Astrocyte of the spinal cord (primary cell): ENCODE measurements at regions not wholly inside any gene's neighbourhood (a gene's known extent, or its start where the extent isn't known, plus 50 kb on each side); places are given as distances from the start of the nearest gene placed in this dataset.
A peak's percentile ranks its signal among the peaks of the same experiment; 100 is the strongest.

Source experiments
- DNase-seq: peaks from one replicate; pipeline ENCODE4 v3.0.0; 2011; ENCODE audit warnings: low read depth, low spot score
- H3K4me3 ChIP-seq: 2 replicates; pipeline ENCODE4 v1.5.1; 2011; ENCODE audit warnings: low read depth, mild to moderate bottlenecking, low read length, moderate library complexity
- in situ Hi-C: cut with HindIII; loops from 2 replicates; pipeline ENCODE4 v1.10.0; 2017; ENCODE audit warnings: low sequenced_read_pairs
- TF ChIP-seq, protein P1 (sequence below): IDR thresholded peaks from 2 replicates; pipeline ENCODE4 v1.5.1; 2012; ENCODE audit warnings: low read depth, mild to moderate bottlenecking, low read length, inconsistent platforms

DNA sequence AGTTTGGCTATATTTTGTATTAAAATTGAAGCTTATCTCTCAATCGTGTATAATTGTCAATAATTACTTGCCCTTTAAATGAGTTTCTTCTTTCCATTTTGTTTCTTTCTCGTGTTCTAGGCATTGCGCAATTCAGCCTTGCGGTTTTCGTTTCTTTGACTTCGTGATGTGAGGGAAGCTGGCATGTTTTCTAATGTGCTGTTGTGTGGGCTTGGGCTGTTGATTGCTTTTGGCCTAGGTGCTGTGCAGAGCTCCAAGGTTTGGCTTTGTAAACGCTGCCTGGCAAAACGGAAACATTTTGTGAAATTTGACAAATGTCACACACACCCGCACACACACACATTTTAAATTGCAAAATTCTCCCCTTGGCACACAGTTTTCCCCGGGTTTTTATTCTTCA lies 242.6 kb upstream of the TCF4 start:
- TF ChIP-seq, protein P1, sequence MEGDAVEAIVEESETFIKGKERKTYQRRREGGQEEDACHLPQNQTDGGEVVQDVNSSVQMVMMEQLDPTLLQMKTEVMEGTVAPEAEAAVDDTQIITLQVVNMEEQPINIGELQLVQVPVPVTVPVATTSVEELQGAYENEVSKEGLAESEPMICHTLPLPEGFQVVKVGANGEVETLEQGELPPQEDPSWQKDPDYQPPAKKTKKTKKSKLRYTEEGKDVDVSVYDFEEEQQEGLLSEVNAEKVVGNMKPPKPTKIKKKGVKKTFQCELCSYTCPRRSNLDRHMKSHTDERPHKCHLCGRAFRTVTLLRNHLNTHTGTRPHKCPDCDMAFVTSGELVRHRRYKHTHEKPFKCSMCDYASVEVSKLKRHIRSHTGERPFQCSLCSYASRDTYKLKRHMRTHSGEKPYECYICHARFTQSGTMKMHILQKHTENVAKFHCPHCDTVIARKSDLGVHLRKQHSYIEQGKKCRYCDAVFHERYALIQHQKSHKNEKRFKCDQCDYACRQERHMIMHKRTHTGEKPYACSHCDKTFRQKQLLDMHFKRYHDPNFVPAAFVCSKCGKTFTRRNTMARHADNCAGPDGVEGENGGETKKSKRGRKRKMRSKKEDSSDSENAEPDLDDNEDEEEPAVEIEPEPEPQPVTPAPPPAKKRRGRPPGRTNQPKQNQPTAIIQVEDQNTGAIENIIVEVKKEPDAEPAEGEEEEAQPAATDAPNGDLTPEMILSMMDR, result no peak

DNA sequence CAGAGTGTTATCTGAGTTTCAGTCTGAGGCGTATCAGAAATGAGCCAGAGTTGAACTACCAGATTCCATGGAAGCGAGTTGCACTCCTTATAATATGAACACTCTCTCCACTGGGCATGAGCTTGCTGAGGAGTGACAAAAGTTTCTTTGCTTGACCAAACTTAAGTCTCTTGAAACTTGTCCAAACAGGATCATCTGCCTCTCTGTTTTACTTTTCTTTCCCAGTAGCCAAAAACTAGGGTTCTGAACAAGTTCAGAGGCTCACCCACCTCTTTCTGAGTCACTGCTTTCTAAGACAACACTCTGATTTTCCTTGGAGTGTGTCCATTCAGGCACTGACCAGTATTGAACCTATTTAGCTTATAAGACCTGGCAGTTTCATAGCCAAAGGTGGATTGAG lies 233.2 kb upstream of the TCF4 start:
- in situ Hi-C loops, result no loop called here
- peak; percentile 63 for DNase-seq
- TF ChIP-seq, protein P1, result no peak
- no peak overlapping the region for H3K4me3 ChIP-seq

More for the DNA sequence above, 242.6 kb upstream of the TCF4 start:
- in situ Hi-C loops, result no loop called here
- DNase-seq, result no peak
- no peak overlapping the region for H3K4me3 ChIP-seq

DNA sequence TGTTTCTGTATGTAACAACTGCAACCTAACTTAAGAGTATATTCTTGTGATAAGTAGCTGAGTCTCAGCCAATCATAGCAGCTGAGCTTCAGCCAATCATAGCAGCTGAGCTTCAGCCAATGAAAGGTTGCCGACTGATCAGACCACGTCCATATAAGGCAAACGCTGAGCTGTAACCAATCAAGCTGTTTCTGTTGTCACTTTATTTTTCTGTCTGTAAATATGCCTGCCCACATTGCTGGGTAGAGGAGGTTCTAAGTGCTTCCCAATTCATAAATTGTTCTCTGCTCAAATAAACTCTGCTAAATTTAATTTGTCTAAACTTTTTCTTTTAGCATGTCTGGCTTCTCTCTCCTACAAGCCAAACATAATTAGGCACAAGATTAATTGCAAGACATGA lies 231.5 kb upstream of the TCF4 start:
- in situ Hi-C loops, result no loop called here
- no peak overlapping the region for H3K4me3 ChIP-seq
- DNase-seq, result no peak
- TF ChIP-seq, protein P1, result no peak

DNA sequence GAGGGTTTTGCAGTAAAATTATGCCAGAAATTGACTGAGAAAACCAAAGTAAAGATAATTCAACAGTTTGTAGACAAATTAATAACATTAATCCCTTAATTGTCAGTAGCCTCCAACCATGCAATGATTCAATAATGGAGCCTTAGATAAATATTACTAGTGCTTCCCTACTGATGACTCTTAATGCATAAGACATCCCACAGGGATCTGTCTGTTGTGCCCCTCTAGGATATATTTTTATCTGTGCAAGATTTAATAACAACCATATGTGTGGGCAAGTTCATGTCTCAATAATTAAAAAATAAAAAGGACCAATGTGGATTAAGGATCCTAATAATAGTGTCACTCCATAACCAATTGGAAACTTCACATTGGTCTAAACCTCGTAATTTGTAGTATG lies 230.3 kb upstream of the TCF4 start:
- TF ChIP-seq, protein P1, result no peak
- in situ Hi-C loops, result no loop called here
- H3K4me3 ChIP-seq, result no peak overlapping the region
- DNase-seq, result no peak

DNA sequence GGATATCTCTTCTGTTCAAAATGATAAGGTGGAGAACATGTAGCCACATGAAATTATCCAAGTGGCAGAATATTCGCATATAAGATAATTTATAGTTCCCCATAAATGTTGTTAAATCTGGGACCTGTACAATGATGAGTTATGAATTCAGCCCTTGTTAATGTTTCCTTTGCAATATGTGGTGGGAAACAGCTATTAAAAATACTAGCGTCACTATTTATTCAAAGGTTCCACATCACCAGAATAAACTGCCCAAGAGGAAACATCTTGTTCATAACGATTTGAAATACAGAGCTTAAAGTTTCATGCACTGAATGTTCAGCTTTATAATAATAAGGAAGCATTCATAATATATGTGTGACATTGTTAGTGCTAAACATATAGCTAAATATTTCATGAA lies 223.9 kb upstream of the TCF4 start:
- no peak overlapping the region for H3K4me3 ChIP-seq
- in situ Hi-C loops, result no loop called here
- DNase-seq, result no peak
- TF ChIP-seq, protein P1, result no peak

DNA sequence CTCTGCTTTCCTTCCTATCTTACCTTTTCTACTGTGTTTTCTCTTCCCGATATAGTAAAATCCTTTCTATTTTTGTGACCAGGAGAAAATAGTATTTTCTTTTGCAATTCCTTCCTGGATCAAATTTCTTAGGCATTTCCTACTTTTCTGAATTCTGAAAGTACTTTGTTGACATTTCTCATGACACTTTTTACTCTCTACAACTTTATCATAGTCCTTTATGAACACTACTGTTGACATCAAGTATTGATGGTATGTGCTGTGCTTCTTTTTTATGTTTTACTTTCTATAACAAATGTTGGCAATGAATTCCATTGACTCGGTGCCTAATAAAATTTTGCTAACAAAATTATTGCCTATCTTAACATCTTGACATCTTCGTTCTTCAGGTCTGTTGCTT lies 217.7 kb upstream of the TCF4 start:
- no peak for DNase-seq
- TF ChIP-seq, protein P1, result no peak
- no peak overlapping the region for H3K4me3 ChIP-seq
- in situ Hi-C loops, result no loop called here

DNA sequence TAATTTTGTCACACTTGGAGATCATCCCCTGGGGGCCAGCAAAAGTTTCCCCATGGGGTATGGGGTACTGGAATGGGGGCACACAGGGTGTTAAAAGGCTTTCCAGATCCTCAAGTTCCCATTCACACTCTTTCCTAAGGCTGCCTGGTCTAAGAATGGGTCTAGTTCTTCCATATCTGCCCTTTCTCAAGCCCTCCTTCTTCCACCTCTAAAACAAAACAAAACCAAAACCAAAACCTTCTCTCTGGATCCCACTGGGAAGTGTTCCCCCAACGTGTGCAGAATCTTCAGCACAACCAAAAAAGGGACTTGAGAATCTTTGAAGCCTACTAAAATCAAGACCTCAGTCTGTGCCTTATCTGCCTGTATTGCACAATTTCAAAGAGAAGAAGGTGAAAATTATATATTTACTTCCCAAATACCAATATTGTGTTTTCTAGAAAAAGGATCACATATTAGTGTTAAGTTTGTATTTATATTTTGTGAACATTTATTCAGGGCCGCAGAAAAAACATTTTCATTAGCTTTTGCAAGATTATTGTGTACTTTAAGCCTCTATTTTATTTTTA lies 207.2 kb upstream of the TCF4 start:
- DNase-seq, result no peak
- TF ChIP-seq, protein P1, result no peak
- in situ Hi-C loops, result no loop called here
- H3K4me3 ChIP-seq, result no peak overlapping the region
